A549 (cell line): ENCODE measurements at regions not wholly inside any gene's neighbourhood (a gene's known extent, or its start where the extent isn't known, plus 50 kb on each side); places are given as distances from the start of the nearest gene placed in this dataset.

Experiments used
- ATAC-seq, 2 experiments: fragments of 200-7000 bp in 1 of 2; fragments of >200 bp in 1 of 2; cut with Nextera tagmentation in 1 of 2; cut with Tn5 transposase in 1 of 2; 3 replicates each; pipeline versions ENCODE4 v1.8.0 to v1.9.1; 2018 to 2020; ENCODE audit warnings: mild to moderate bottlenecking in 1 of 2, moderate library complexity in 1 of 2
- CTCF ChIA-PET: fragments of 300-600 bp; sonication (Branson Sonifier 250); formaldehyde crosslinking; extraction: SDS; loops from one replicate; lab custom pipeline; 2021; ENCODE audit warnings: antibody characterized with exemption, inconsistent platforms; lab: Yijun Ruan, JAX
- POLR2A ChIA-PET: fragments of 350-600 bp; formaldehyde crosslinking; extraction: SDS; loops from one replicate; lab custom pipeline; 2021; ENCODE audit warnings: antibody characterized with exemption, inconsistent platforms; lab: Yijun Ruan, JAX
- DNase-seq, 2 experiments: peaks; one replicate each; pipeline versions ENCODE4 v3.0.0 to v3.0.0-alpha.2; 2011 to 2016; ENCODE audit warnings: low read depth in 1 of 2, low spot score in 1 of 2
- FAIRE-seq: peaks from 2 replicates; lab custom pipeline; 2011; peaks lifted over from hg19 to GRCh38; lab: Jason Lieb, UNC
- H3K27ac ChIP-seq, 2 experiments: fragments of >200 bp; sonication (Bioruptor Twin); formaldehyde crosslinking; 3 replicates each; pipeline ENCODE4 v1.5.1; 2016 to 2017
- H3K4me1 ChIP-seq: fragments of >200 bp; sonication (Bioruptor Twin); formaldehyde crosslinking; 3 replicates; pipeline ENCODE4 v1.6.1; 2016
- H3K4me2 ChIP-seq: fragments of >200 bp; sonication (Bioruptor Twin); formaldehyde crosslinking; 3 replicates; pipeline ENCODE4 v1.6.1; 2016
- H3K4me3 ChIP-seq: fragments of >200 bp; sonication (Bioruptor Twin); formaldehyde crosslinking; 3 replicates; pipeline ENCODE4 v1.5.1; 2016
- H3K9me3 ChIP-seq: fragments of >200 bp; sonication (Bioruptor Twin); formaldehyde crosslinking; 3 replicates; pipeline ENCODE4 v1.6.1; 2016
- BCL3 ChIP-seq: fragments of >200 bp; sonication (Bioruptor Twin); formaldehyde crosslinking; IDR thresholded peaks from 3 replicates; pipeline ENCODE4 v1.6.1; 2016
- E2F6 ChIP-seq: IDR thresholded peaks from 2 replicates; pipeline ENCODE4 v1.6.1; 2012; ENCODE audit warnings: low read depth, borderline replicate concordance
- EHMT2 ChIP-seq: fragments of 200-600 bp; sonication (generic); IDR thresholded peaks from 2 replicates; pipeline ENCODE4 v1.6.1; 2016; ENCODE audit warnings: antibody characterized with exemption, low read depth, mild to moderate bottlenecking, moderate library complexity
- EP300 ChIP-seq, 2 experiments: fragments of >200 bp; sonication (Bioruptor Twin); formaldehyde crosslinking; IDR thresholded peaks; 2 replicates in 1 of 2; 3 replicates in 1 of 2; pipeline ENCODE4 v1.6.1; 2016 to 2017
- FOSB ChIP-seq: fragments of 250-450 bp; sonication (Bioruptor Pico); IDR thresholded peaks from 2 replicates; pipeline ENCODE4 v1.5.0; 2020; ENCODE audit warnings: mild to moderate bottlenecking, moderate library complexity
- FOXS1 ChIP-seq: fragments of 250-450 bp; sonication (Bioruptor Pico); IDR thresholded peaks from 2 replicates; pipeline ENCODE4 v1.5.0; 2020; ENCODE audit warnings: mild to moderate bottlenecking, moderate library complexity
- GATA3 ChIP-seq: IDR thresholded peaks from 2 replicates; pipeline ENCODE4 v1.6.1; 2012; ENCODE audit warnings: borderline replicate concordance
- HES2 ChIP-seq: fragments of >200 bp; sonication (Bioruptor Twin); formaldehyde crosslinking; IDR thresholded peaks from 2 replicates; pipeline ENCODE4 v1.6.1; 2016
- HEYL ChIP-seq: fragments of 250-450 bp; sonication (Bioruptor Pico); IDR thresholded peaks from 2 replicates; pipeline ENCODE4 v1.8.0; 2021; ENCODE audit warnings: mild to moderate bottlenecking, moderate library complexity
- HMGXB4 ChIP-seq: fragments of 250-450 bp; sonication (Bioruptor Pico); IDR thresholded peaks from 2 replicates; pipeline ENCODE4 v1.5.0; 2021; ENCODE audit warnings: mild to moderate bottlenecking, moderate library complexity, borderline replicate concordance
- JUNB ChIP-seq: fragments of >200 bp; sonication (Bioruptor Twin); formaldehyde crosslinking; IDR thresholded peaks from 2 replicates; pipeline ENCODE4 v1.6.1; 2016
- KDM1A ChIP-seq: fragments of 200-600 bp; sonication (generic); IDR thresholded peaks from 2 replicates; pipeline ENCODE4 v1.6.1; 2016; ENCODE audit warnings: low read depth, mild to moderate bottlenecking
- KDM5A ChIP-seq: fragments of 200-600 bp; sonication (generic); IDR thresholded peaks from 2 replicates; pipeline ENCODE4 v1.6.1; 2016; ENCODE audit warnings: antibody characterized with exemption, mild to moderate bottlenecking
- MAX ChIP-seq: IDR thresholded peaks from 2 replicates; pipeline ENCODE4 v1.6.1; 2012
- MYC ChIP-seq: IDR thresholded peaks from 2 replicates; pipeline ENCODE4 v1.6.1; 2012; ENCODE audit warnings: mild to moderate bottlenecking, inconsistent platforms, low read length, improper control_type of control experiment, borderline replicate concordance
- POLR2AphosphoS2 ChIP-seq: conservative IDR thresholded peaks from 2 replicates; pipeline ENCODE4 v1.6.1; 2012; ENCODE audit warnings: low read length, improper control_type of control experiment, inconsistent platforms
- RFX5 ChIP-seq: fragments of 450-650 bp; IDR thresholded peaks from 2 replicates; pipeline ENCODE4 v1.7.1; 2014; ENCODE audit warnings: antibody characterized with exemption, mild to moderate bottlenecking, moderate library complexity
- SMC3 ChIP-seq: fragments of >200 bp; sonication (Bioruptor Twin); formaldehyde crosslinking; IDR thresholded peaks from 3 replicates; pipeline ENCODE4 v1.6.1; 2018; ENCODE audit warnings: inconsistent platforms
- TP53 ChIP-seq: fragments of 250-450 bp; sonication (Bioruptor Pico); IDR thresholded peaks from 2 replicates; pipeline ENCODE4 v1.5.0; 2021; ENCODE audit warnings: mild to moderate bottlenecking, moderate library complexity
- ZSCAN20 ChIP-seq: fragments of 250-450 bp; sonication (Bioruptor Pico); IDR thresholded peaks from 2 replicates; pipeline ENCODE4 v1.8.0; 2022; ENCODE audit warnings: mild to moderate bottlenecking, moderate library complexity
- WGBS: methylation state at CpG from one replicate; pipeline ENCODE4 v1.1.6; 2017; ENCODE audit errors: missing lambda C conversion rate; 5-methylcytosine and 5-hydroxymethylcytosine counted together
- TF ChIP-seq, protein P1 (sequence below): fragments of >200 bp; sonication (Bioruptor Twin); formaldehyde crosslinking; IDR thresholded peaks from 3 replicates; pipeline ENCODE4 v1.5.1; 2016

GRCh38 chr2:16103614-16104314 is 163.4 kb downstream of the MYCN start:
- ChIA-PET CTCF (interaction anchor here (0.9 kb wide), 1 partner anchor 306 kb away, joined by 3 read pairs; no protein-coding TSS in a partner anchor), POLR2A (no interaction called here)
- Histone ChIP-seq H3K4me3 (no peak overlapping the region), H3K4me1 (peaks cover 31% of the 10 kb centered on the region), H3K27ac (peak overlapping the region in 1 of 2 experiments; percentile 27; a peak in 1 of 6 replicates), H3K4me2 (peak overlapping the region; percentile 51), H3K9me3 (no peaks in the 10 kb centered on the region)
- no peak for FAIRE-seq
- no peak for DNase-seq
- 61% methylated on average over 12 of the region's 12 CpGs for WGBS
- peak in 1 of 2 experiments; percentile 29; a peak in 2 of 6 replicates for ATAC-seq
- TF ChIP-seq SMC3 (peak; percentile 9; the same call in 1 of the 3 replicates), GATA3 (no peak)

DNA sequence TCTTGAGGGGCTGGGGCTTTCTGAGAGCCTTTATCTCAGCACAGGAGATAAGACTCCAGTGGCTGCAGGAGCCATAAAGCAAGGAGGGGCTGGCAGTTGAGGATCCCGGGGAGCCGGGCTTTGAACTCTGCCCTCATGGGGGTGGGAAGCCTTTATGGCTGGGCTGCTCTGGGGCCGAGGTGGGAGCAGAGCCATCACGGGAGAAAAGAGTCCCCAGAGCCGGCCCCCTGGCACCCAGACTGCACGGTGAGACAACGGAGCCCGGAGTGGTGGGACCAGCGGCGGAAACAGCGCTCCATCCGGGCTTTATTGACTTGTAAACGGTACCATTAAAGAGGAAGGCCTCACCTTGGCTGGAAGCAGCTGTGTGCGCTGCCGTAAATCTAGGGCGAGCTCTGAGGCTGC is 162.6 kb downstream of the MYCN start:
- no peak for FAIRE-seq
- TF ChIP-seq MAX (no peak), KDM1A (no peak)
- ChIA-PET CTCF (interaction anchor here (0.9 kb wide), 1 partner anchor 305 kb away, joined by 3 read pairs; no protein-coding TSS in a partner anchor), POLR2A (no interaction called here)
- 78% methylated on average over 16 of the region's 16 CpGs for WGBS
- H3K9me3 ChIP-seq: no peaks in the 10 kb centered on the region
- 0 out of 6 replicates have a peak overlapping the region, but pooled peaks of 1 of the 2 experiments have one; percentile 21 for H3K27ac ChIP-seq
- no peak overlapping the region; the same call in 2 of the 3 replicates for H3K4me2 ChIP-seq
- peaks cover 31% of the 10 kb centered on the region for H3K4me1 ChIP-seq
- no peak for DNase-seq
- no peak overlapping the region for H3K4me3 ChIP-seq
- ATAC-seq: no peak

- no peak overlapping the region for H3K4me3 ChIP-seq
- ATAC-seq (no peak), FAIRE-seq (no peak), DNase-seq (no peak)
- ChIA-PET POLR2A (no interaction called here), CTCF (interaction anchor here (0.9 kb wide), 1 partner anchor 304 kb away, joined by 3 read pairs; no protein-coding TSS in a partner anchor)
- no peaks in the 10 kb centered on the region for H3K9me3 ChIP-seq
- WGBS: 68% methylated on average over 12 of the region's 14 CpGs
- H3K4me1 ChIP-seq: peaks cover 32% of the 10 kb centered on the region
- H3K4me2 ChIP-seq: no peak overlapping the region
- TF ChIP-seq HEYL (no peak), SMC3 (no peak), KDM5A (no peak), HMGXB4 (CRISPR knock-in tag) (no peak), EP300 (IDR thresholded peaks at IDR 0.05) (no peak), FOXS1 (CRISPR knock-in tag) (no peak), HES2 (no peak), MAX (no peak), POLR2AphosphoS2 (no peak), BCL3 (no peak), EHMT2 (no peak), RFX5 (no peak), ZSCAN20 (CRISPR knock-in tag) (no peak), E2F6 (no peak), TP53 (no peak), MYC (no peak), JUNB (no peak), FOSB (CRISPR knock-in tag) (no peak)
- TF ChIP-seq, protein P1, sequence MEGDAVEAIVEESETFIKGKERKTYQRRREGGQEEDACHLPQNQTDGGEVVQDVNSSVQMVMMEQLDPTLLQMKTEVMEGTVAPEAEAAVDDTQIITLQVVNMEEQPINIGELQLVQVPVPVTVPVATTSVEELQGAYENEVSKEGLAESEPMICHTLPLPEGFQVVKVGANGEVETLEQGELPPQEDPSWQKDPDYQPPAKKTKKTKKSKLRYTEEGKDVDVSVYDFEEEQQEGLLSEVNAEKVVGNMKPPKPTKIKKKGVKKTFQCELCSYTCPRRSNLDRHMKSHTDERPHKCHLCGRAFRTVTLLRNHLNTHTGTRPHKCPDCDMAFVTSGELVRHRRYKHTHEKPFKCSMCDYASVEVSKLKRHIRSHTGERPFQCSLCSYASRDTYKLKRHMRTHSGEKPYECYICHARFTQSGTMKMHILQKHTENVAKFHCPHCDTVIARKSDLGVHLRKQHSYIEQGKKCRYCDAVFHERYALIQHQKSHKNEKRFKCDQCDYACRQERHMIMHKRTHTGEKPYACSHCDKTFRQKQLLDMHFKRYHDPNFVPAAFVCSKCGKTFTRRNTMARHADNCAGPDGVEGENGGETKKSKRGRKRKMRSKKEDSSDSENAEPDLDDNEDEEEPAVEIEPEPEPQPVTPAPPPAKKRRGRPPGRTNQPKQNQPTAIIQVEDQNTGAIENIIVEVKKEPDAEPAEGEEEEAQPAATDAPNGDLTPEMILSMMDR: no peak
- H3K27ac ChIP-seq: 0 out of 6 replicates have a peak overlapping the region, but pooled peaks of 1 of the 2 experiments have one; percentile 21
Measured at GRCh38 chr2:16102358-16102975, 162.1 kb downstream of the MYCN start.
